Stimulated activated memory B cell treated with anti-CD40 and anti-IgM and Interleukin-4, amounts not matched to agents 10 μg/mL and 1 μg/mL and 100 μg/mL, for 72 hours (primary cell): ENCODE measurements at regions not wholly inside any gene's neighbourhood (a gene's known extent, or its start where the extent isn't known, plus 50 kb on each side); places are given as distances from the start of the nearest gene placed in this dataset.
"Not testable (repeated sequence)": the region's sequence is repeated elsewhere in the genome, so short reads cannot be mapped to it uniquely, and the experiment has no call there.

ENCODE experiments used
- ATAC-seq: fragments of 150-1000 bp; cut with Tn5 transposase; 2 replicates; pipeline ENCODE4 v1.10.0; 2021
- H3K27ac Mint-ChIP-seq: one replicate; pipeline ENCODE4 v1.8.0; 2022; ENCODE audit warnings: mild to moderate bottlenecking, mixed read lengths
- H3K27me3 Mint-ChIP-seq: one replicate; pipeline ENCODE4 v1.8.0; 2022; ENCODE audit warnings: mixed read lengths
- H3K36me3 Mint-ChIP-seq: one replicate; pipeline ENCODE4 v1.8.0; 2022; ENCODE audit warnings: mixed read lengths
- H3K4me1 Mint-ChIP-seq: one replicate; pipeline ENCODE4 v1.8.0; 2022; ENCODE audit warnings: mixed read lengths
- H3K4me3 Mint-ChIP-seq: one replicate; pipeline ENCODE4 v1.8.0; 2022; ENCODE audit warnings: mild to moderate bottlenecking, moderate library complexity, mixed read lengths
- H3K9me3 Mint-ChIP-seq: one replicate; pipeline ENCODE4 v1.8.0; 2022; ENCODE audit warnings: mixed read lengths

- Mint-ChIP-seq H3K9me3 (no peaks in the 10 kb centered on the region), H3K4me3 (no peak overlapping the region), H3K27me3 (no peaks in the 10 kb centered on the region), H3K36me3 (no peaks in the 10 kb centered on the region), H3K27ac (no peak overlapping the region), H3K4me1 (no peaks in the 10 kb centered on the region)
- ATAC-seq: no peak
Observed at GRCh38 chr6:9248133-9248532, 812.8 kb upstream of the SLC35B3 start.

GRCh38 chr6:9240861-9241260 is 805.5 kb upstream of the SLC35B3 start:
- H3K9me3 Mint-ChIP-seq: no peaks in the 10 kb centered on the region
- no peak for ATAC-seq
- no peaks in the 10 kb centered on the region for H3K27me3 Mint-ChIP-seq
- no peak overlapping the region for H3K27ac Mint-ChIP-seq
- H3K4me3 Mint-ChIP-seq: no peak overlapping the region
- H3K4me1 Mint-ChIP-seq: no peaks in the 10 kb centered on the region
- H3K36me3 Mint-ChIP-seq: no peaks in the 10 kb centered on the region

- Mint-ChIP-seq H3K27me3 (no peaks in the 10 kb centered on the region), H3K4me1 (no peaks in the 10 kb centered on the region), H3K9me3 (peaks cover 2% of the 10 kb centered on the region), H3K27ac (no peak overlapping the region), H3K4me3 (no peak overlapping the region), H3K36me3 (no peaks in the 10 kb centered on the region)
- ATAC-seq: no peak
Observed at GRCh38 chr6:9236443-9236842, 801.1 kb upstream of the SLC35B3 start.

- no peak overlapping the region for H3K27ac Mint-ChIP-seq
- H3K27me3 Mint-ChIP-seq: no peaks in the 10 kb centered on the region
- no peak for ATAC-seq
- H3K4me1 Mint-ChIP-seq: no peaks in the 10 kb centered on the region
- H3K4me3 Mint-ChIP-seq: no peak overlapping the region
- H3K9me3 Mint-ChIP-seq: peaks cover 3% of the 10 kb centered on the region
- no peaks in the 10 kb centered on the region for H3K36me3 Mint-ChIP-seq
Observed at GRCh38 chr6:9233686-9234085, 798.3 kb upstream of the SLC35B3 start.

- Mint-ChIP-seq H3K4me3 (no peak overlapping the region), H3K36me3 (no peaks in the 10 kb centered on the region), H3K9me3 (peaks cover 3% of the 10 kb centered on the region), H3K27me3 (no peaks in the 10 kb centered on the region), H3K4me1 (no peaks in the 10 kb centered on the region), H3K27ac (no peak overlapping the region)
- ATAC-seq: no peak
Observed at GRCh38 chr6:9233226-9233625, 797.9 kb upstream of the SLC35B3 start.

- peaks cover 18% of the 10 kb centered on the region for H3K9me3 Mint-ChIP-seq
- H3K27me3 Mint-ChIP-seq: no peaks in the 10 kb centered on the region
- no peaks in the 10 kb centered on the region for H3K36me3 Mint-ChIP-seq
- H3K4me3 Mint-ChIP-seq: no peak overlapping the region
- no peak for ATAC-seq
- no peaks in the 10 kb centered on the region for H3K4me1 Mint-ChIP-seq
- no peak overlapping the region for H3K27ac Mint-ChIP-seq
Observed at GRCh38 chr6:9225441-9225871, 790.1 kb upstream of the SLC35B3 start.

- no peaks in the 10 kb centered on the region for H3K27me3 Mint-ChIP-seq
- no peaks in the 10 kb centered on the region for H3K36me3 Mint-ChIP-seq
- H3K27ac Mint-ChIP-seq: no peak overlapping the region
- no peaks in the 10 kb centered on the region for H3K4me1 Mint-ChIP-seq
- H3K9me3 Mint-ChIP-seq: peaks cover 20% of the 10 kb centered on the region
- no peak overlapping the region for H3K4me3 Mint-ChIP-seq
- ATAC-seq: no peak
Observed at GRCh38 chr6:9224539-9224938, 789.2 kb upstream of the SLC35B3 start.

- H3K4me1 Mint-ChIP-seq, H3K27ac Mint-ChIP-seq, ATAC-seq, H3K4me3 Mint-ChIP-seq, H3K36me3 Mint-ChIP-seq, H3K27me3 Mint-ChIP-seq, H3K9me3 Mint-ChIP-seq: not testable (repeated sequence)
Observed at GRCh38 chr6:9213717-9214116, 778.4 kb upstream of the SLC35B3 start.

GRCh38 chr6:9208966-9209365 is 773.6 kb upstream of the SLC35B3 start:
- Mint-ChIP-seq H3K27ac (no peak overlapping the region), H3K4me3 (no peak overlapping the region), H3K36me3 (no peaks in the 10 kb centered on the region), H3K27me3 (no peaks in the 10 kb centered on the region), H3K4me1 (no peaks in the 10 kb centered on the region), H3K9me3 (peaks cover 9% of the 10 kb centered on the region)
- ATAC-seq: no peak

- H3K27ac Mint-ChIP-seq: no peak overlapping the region
- no peak for ATAC-seq
- no peaks in the 10 kb centered on the region for H3K4me1 Mint-ChIP-seq
- no peaks in the 10 kb centered on the region for H3K27me3 Mint-ChIP-seq
- H3K36me3 Mint-ChIP-seq: no peaks in the 10 kb centered on the region
- peaks cover 9% of the 10 kb centered on the region for H3K9me3 Mint-ChIP-seq
- H3K4me3 Mint-ChIP-seq: no peak overlapping the region
Observed at GRCh38 chr6:9205645-9206044, 770.3 kb upstream of the SLC35B3 start.

- ATAC-seq: no peak
- H3K4me3 Mint-ChIP-seq: no peak overlapping the region
- H3K9me3 Mint-ChIP-seq: peaks cover 7% of the 10 kb centered on the region
- no peaks in the 10 kb centered on the region for H3K27me3 Mint-ChIP-seq
- no peak overlapping the region for H3K27ac Mint-ChIP-seq
- H3K36me3 Mint-ChIP-seq: no peaks in the 10 kb centered on the region
- no peaks in the 10 kb centered on the region for H3K4me1 Mint-ChIP-seq
Observed at GRCh38 chr6:9204171-9204570, 768.8 kb upstream of the SLC35B3 start.

- H3K4me3 Mint-ChIP-seq: no peak overlapping the region
- no peak for ATAC-seq
- no peak overlapping the region for H3K27ac Mint-ChIP-seq
- H3K4me1 Mint-ChIP-seq: no peaks in the 10 kb centered on the region
- H3K9me3 Mint-ChIP-seq: peaks cover 4% of the 10 kb centered on the region
- H3K36me3 Mint-ChIP-seq: no peaks in the 10 kb centered on the region
- H3K27me3 Mint-ChIP-seq: no peaks in the 10 kb centered on the region
Observed at GRCh38 chr6:9200712-9201111, 765.4 kb upstream of the SLC35B3 start.

- no peak for ATAC-seq
Observed at GRCh38 chr6:9197726-9198125, 762.4 kb upstream of the SLC35B3 start.

GRCh38 chr6:9195322-9195721 is 760.0 kb upstream of the SLC35B3 start:
- H3K4me1 Mint-ChIP-seq: no peaks in the 10 kb centered on the region

More at GRCh38 chr6:9197726-9198125, 762.4 kb upstream of the SLC35B3 start:
- no peak overlapping the region for H3K4me3 Mint-ChIP-seq
- H3K9me3 Mint-ChIP-seq: peaks cover 3% of the 10 kb centered on the region
- H3K36me3 Mint-ChIP-seq: no peaks in the 10 kb centered on the region
- H3K4me1 Mint-ChIP-seq: no peaks in the 10 kb centered on the region
- no peaks in the 10 kb centered on the region for H3K27me3 Mint-ChIP-seq
- H3K27ac Mint-ChIP-seq: no peak overlapping the region

GRCh38 chr6:9192405-9192909 is 757.1 kb upstream of the SLC35B3 start:
- no peaks in the 10 kb centered on the region for H3K4me1 Mint-ChIP-seq
- H3K27ac Mint-ChIP-seq: no peak overlapping the region
- H3K27me3 Mint-ChIP-seq: no peaks in the 10 kb centered on the region
- H3K4me3 Mint-ChIP-seq: no peak overlapping the region
- ATAC-seq: no peak
- H3K9me3 Mint-ChIP-seq: peaks cover 6% of the 10 kb centered on the region
- H3K36me3 Mint-ChIP-seq: no peaks in the 10 kb centered on the region

More at GRCh38 chr6:9195322-9195721, 760.0 kb upstream of the SLC35B3 start:
- peaks cover 6% of the 10 kb centered on the region for H3K9me3 Mint-ChIP-seq
- no peaks in the 10 kb centered on the region for H3K27me3 Mint-ChIP-seq
- H3K27ac Mint-ChIP-seq: no peak overlapping the region
- ATAC-seq: no peak
- H3K36me3 Mint-ChIP-seq: no peaks in the 10 kb centered on the region
- H3K4me3 Mint-ChIP-seq: no peak overlapping the region

- Mint-ChIP-seq H3K9me3 (peaks cover 6% of the 10 kb centered on the region), H3K4me1 (no peaks in the 10 kb centered on the region), H3K27me3 (no peaks in the 10 kb centered on the region), H3K27ac (no peak overlapping the region), H3K36me3 (no peaks in the 10 kb centered on the region), H3K4me3 (no peak overlapping the region)
- no peak for ATAC-seq
Observed at GRCh38 chr6:9186148-9186547, 750.8 kb upstream of the SLC35B3 start.

GRCh38 chr6:9178071-9178470 is 742.7 kb upstream of the SLC35B3 start:
- Mint-ChIP-seq H3K27ac (no peak overlapping the region), H3K36me3 (no peaks in the 10 kb centered on the region), H3K9me3 (peaks cover 3% of the 10 kb centered on the region), H3K4me1 (no peaks in the 10 kb centered on the region), H3K27me3 (no peaks in the 10 kb centered on the region), H3K4me3 (no peak overlapping the region)
- ATAC-seq: no peak
